HCT116 (cell line): ENCODE measurements at regions not wholly inside any gene's neighbourhood (a gene's known extent, or its start where the extent isn't known, plus 50 kb on each side); places are given as distances from the start of the nearest gene placed in this dataset.

Experiments used
- ATAC-seq: fragments of 200-7000 bp; cut with Tn5 transposase; 2 replicates; pipeline ENCODE4 v1.9.1; 2020; ENCODE audit warnings: mild to moderate bottlenecking, moderate library complexity
- BruUV-seq: library from RNA; stranded (reverse); fragments of 400-500 nt; replicated peaks from 2 replicates; lab custom pipeline; 2021; lab: Mats Ljungman, UMichigan
- CTCF ChIA-PET: fragments of 300-600 bp; sonication (Branson Sonifier 250); formaldehyde crosslinking; loops from one replicate; lab custom pipeline; 2021; ENCODE audit warnings: antibody characterized with exemption; lab: Charles Lee
- POLR2A ChIA-PET: fragments of 300-600, 350-600 bp; sonication (Branson Sonifier 250); formaldehyde crosslinking; loops from one replicate; lab custom pipeline; 2021; ENCODE audit warnings: antibody characterized with exemption; lab: Charles Lee
- RAD21 ChIA-PET, 2 experiments: fragments of 300-600 bp; sonication (Branson Sonifier 250); formaldehyde crosslinking; loops; one replicate each; lab custom pipeline; 2023; ENCODE audit warnings: low total read pairs in 2 of 2; ENCODE audit not compliant: uncharacterized antibody in 2 of 2, unreplicated experiment in 2 of 2, low non-redundant PET in 1 of 2; lab: Charles Lee
- DNase-seq: peaks from one replicate; pipeline ENCODE4 v3.0.0-alpha.2; 2010; ENCODE audit warnings: low read depth, low spot score
- H2AFZ ChIP-seq: fragments of 200-600 bp; shearing (Covaris generic), sonication (generic); 2 replicates; pipeline ENCODE4 v1.6.1; 2017; ENCODE audit warnings: low read depth, mixed run types, mixed read lengths, antibody characterized with exemption, low read length; ENCODE audit not compliant: poor library complexity, severe bottlenecking
- H3K27ac ChIP-seq: 2 replicates; pipeline ENCODE4 v1.5.1; 2012; ENCODE audit warnings: low read depth, low read length
- H3K27me3 ChIP-seq: fragments of 200-600 bp; sonication (generic); 2 replicates; pipeline ENCODE4 v1.6.1; 2016; ENCODE audit warnings: mixed run types, low read length, mixed read lengths; ENCODE audit not compliant: insufficient read depth
- H3K36me3 ChIP-seq, 2 experiments: fragments of 200-500 bp in 1 of 2; fragments of 200-600 bp in 1 of 2; sonication (Bioruptor generic) in 1 of 2; sonication (generic) in 1 of 2; 2 replicates each; pipeline versions ENCODE4 v1.5.1 to v1.6.1; 2014 to 2016; ENCODE audit warnings: low read length in 2 of 2, inconsistent platforms in 1 of 2, mixed read lengths in 1 of 2, mixed run types in 1 of 2; ENCODE audit not compliant: insufficient read depth in 2 of 2, control insufficient read depth in 1 of 2
- H3K4me1 ChIP-seq, 2 experiments: fragments of 200-600 bp in 1 of 2; sonication (generic) in 1 of 2; 2 replicates each; pipeline versions ENCODE4 v1.5.1 to v1.6.1; 2012 to 2017; ENCODE audit warnings: low read length in 2 of 2, inconsistent platforms in 1 of 2, mild to moderate bottlenecking in 1 of 2, mixed read lengths in 1 of 2, mixed run types in 1 of 2, moderate library complexity in 1 of 2; ENCODE audit not compliant: insufficient read depth in 2 of 2, control insufficient read depth in 1 of 2
- H3K4me2 ChIP-seq: fragments of 200-600 bp; sonication (generic); 2 replicates; pipeline ENCODE4 v1.6.1; 2017; ENCODE audit warnings: mixed run types, low read length, mixed read lengths
- H3K4me3 ChIP-seq, 2 experiments: fragments of 200-600 bp in 1 of 2; sonication (generic) in 1 of 2; replicated peaks in 1 of 2; 2 replicates each; pipeline ENCODE4 v1.5.1; 2011 to 2016; ENCODE audit warnings: low read length in 2 of 2, control low read depth in 1 of 2, low read depth in 1 of 2, mild to moderate bottlenecking in 1 of 2, mixed read lengths in 1 of 2, mixed run types in 1 of 2
- H3K79me2 ChIP-seq: fragments of 200-600 bp; sonication (generic); 2 replicates; pipeline ENCODE4 v1.6.1; 2017; ENCODE audit warnings: mild to moderate bottlenecking, mixed run types, low read length, moderate library complexity, mixed read lengths; ENCODE audit not compliant: insufficient read depth
- H3K9ac ChIP-seq: fragments of 200-600 bp; sonication (generic); 2 replicates; pipeline ENCODE4 v1.6.1; 2016; ENCODE audit warnings: low read length, mixed read lengths
- H3K9me2 ChIP-seq: fragments of 200-600 bp; sonication (generic), shearing (Covaris generic); 2 replicates; pipeline ENCODE4 v1.6.1; 2017; ENCODE audit warnings: mixed run types, mild to moderate bottlenecking, moderate library complexity; ENCODE audit not compliant: insufficient read depth
- H3K9me3 ChIP-seq, 2 experiments: fragments of 200-500 bp in 1 of 2; fragments of 200-600 bp in 1 of 2; sonication (Bioruptor generic) in 1 of 2; sonication (generic) in 1 of 2; 2 replicates each; pipeline ENCODE4 v1.6.1; 2014 to 2017; ENCODE audit warnings: low read length in 2 of 2, mixed read lengths in 2 of 2, inconsistent platforms in 1 of 2, low read depth in 1 of 2, mild to moderate bottlenecking in 1 of 2, mixed run types in 1 of 2, moderate library complexity in 1 of 2; ENCODE audit not compliant: control insufficient read depth in 1 of 2, insufficient read depth in 1 of 2
- H4K20me1 ChIP-seq: fragments of 200-600 bp; sonication (generic), shearing (Covaris generic); 2 replicates; pipeline ENCODE4 v1.6.1; 2017; ENCODE audit warnings: mixed run types, mild to moderate bottlenecking, moderate library complexity; ENCODE audit not compliant: insufficient read depth
- CEBPB ChIP-seq: IDR thresholded peaks from 2 replicates; pipeline ENCODE4 v1.6.1; 2012; ENCODE audit warnings: low read depth
- EGR1 ChIP-seq: IDR thresholded peaks from 2 replicates; pipeline ENCODE4 v1.6.1; 2012; ENCODE audit warnings: low read depth
- POLR2AphosphoS5 ChIP-seq: IDR thresholded peaks from 2 replicates; pipeline ENCODE4 v1.6.1; 2011; ENCODE audit warnings: mild to moderate bottlenecking, low read depth, low read length, moderate library complexity
- TCF7L2 ChIP-seq: IDR thresholded peaks from 2 replicates; pipeline ENCODE4 v1.7.0; 2011; ENCODE audit warnings: borderline replicate concordance, inconsistent platforms; ENCODE audit not compliant: insufficient read depth, insufficient read length; ENCODE audit errors: extremely low read depth
- ZBTB33 ChIP-seq: IDR thresholded peaks from 2 replicates; pipeline ENCODE4 v1.6.1; 2011; ENCODE audit warnings: mild to moderate bottlenecking, low read length, moderate library complexity; ENCODE audit not compliant: insufficient replicate concordance; ENCODE audit errors: extremely low read depth
- ZNF274 ChIP-seq: fragments of 200-500 bp; sonication (Bioruptor generic); IDR thresholded peaks from 2 replicates; pipeline ENCODE4 v1.6.1; 2014; ENCODE audit warnings: mild to moderate bottlenecking, low read depth, low read length, inconsistent platforms
- intact Hi-C: fragments of 100-400 bp; cut with micrococcal nuclease; formaldehyde crosslinking; loops from 2 replicates; pipeline ENCODE4 v1.10.0; 2022

- Histone ChIP-seq H3K4me2 (peak overlapping the region; percentile 50; the same call in 1 of the 2 replicates), H3K9ac (no peak overlapping the region), H3K27ac (no peak overlapping the region), H2AFZ (peak overlapping the region; percentile 85), H3K36me3 (no peaks in the 10 kb centered on the region), H3K9me2 (no peaks in the 10 kb centered on the region), H4K20me1 (no peaks in the 10 kb centered on the region), H3K79me2 (no peaks in the 10 kb centered on the region), H3K4me1 (peaks cover 5 to 13% of the 10 kb centered on the region in 2 experiments), H3K4me3 (no peak overlapping the region), H3K27me3 (no peaks in the 10 kb centered on the region), H3K9me3 (no peaks in the 10 kb centered on the region)
- ATAC-seq (peak; percentile 31), DNase-seq (peak; percentile 15)
- POLR2A ChIA-PET, result interaction anchor here (1.2 kb wide), 1 partner anchor 221 kb away, joined by 3 read pairs; no protein-coding TSS in a partner anchor
- intact Hi-C loops, result loop anchor here (10.0 kb wide), 1 partner anchor 221 kb away; no protein-coding TSS in a partner anchor
- CTCF ChIA-PET, result interaction anchor here (1.0 to 2.5 kb wide), 9 partner anchors 16 to 307 kb away, joined by 3 to 21 read pairs (median 7); no protein-coding TSS in a partner anchor
- no peak for TF ChIP-seq ZBTB33
- no peak for TF ChIP-seq ZNF274
- TF ChIP-seq POLR2AphosphoS5, result no peak
- TF ChIP-seq EGR1, result no peak
- TF ChIP-seq CEBPB, result no peak
- no peak for TF ChIP-seq TCF7L2
- no TSS peak for BruUV-seq
- RAD21 ChIA-PET, result interaction anchor here in 1 of 2 experiments (2.0 kb wide), 1 partner anchor 53 kb away, joined by 7 read pairs; no protein-coding TSS in a partner anchor
Observed at GRCh38 chr15:31435912-31436628, 109.4 kb downstream of the KLF13 start.
